ENCODE measurements at regions not wholly inside any gene's neighbourhood (a gene's known extent, or its start where the extent isn't known, plus 50 kb on each side); places are given as distances from the start of the nearest gene placed in this dataset.
"Not testable (repeated sequence)": the region's sequence is repeated elsewhere in the genome, so short reads cannot be mapped to it uniquely, and the experiment has no call there.

DNA sequence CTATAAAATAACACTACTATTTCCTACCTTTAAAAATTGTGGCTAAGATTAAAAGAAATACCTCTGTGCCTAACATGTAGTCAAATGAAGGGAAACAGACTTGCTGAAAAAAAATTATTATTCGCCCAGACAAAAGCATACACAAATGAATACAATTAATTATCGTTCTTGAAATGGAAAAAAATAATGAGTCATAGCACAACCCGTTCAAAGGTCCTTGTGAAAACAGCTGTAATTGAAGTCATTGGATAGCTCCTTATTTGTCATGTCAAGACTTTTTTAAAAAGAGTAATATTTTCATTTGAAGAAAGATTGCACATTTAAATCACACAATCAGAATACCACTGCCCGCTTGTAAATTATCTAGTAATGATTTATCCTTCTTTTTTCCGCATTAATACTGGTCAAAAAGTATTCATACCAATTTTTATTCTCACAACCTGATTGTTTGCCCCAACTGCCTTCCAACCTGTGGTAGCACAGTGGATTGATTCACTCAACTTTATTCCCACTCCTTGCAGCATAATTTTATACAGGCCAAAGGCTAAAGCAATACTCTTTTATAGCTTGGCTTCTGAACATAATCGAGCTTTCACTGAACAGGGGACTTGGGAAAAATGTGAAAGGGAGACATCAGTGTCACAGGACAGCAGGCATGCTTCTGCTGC is 655.2 kb upstream of the MAP3K7 start:
- no peak for DNase-seq

DNA sequence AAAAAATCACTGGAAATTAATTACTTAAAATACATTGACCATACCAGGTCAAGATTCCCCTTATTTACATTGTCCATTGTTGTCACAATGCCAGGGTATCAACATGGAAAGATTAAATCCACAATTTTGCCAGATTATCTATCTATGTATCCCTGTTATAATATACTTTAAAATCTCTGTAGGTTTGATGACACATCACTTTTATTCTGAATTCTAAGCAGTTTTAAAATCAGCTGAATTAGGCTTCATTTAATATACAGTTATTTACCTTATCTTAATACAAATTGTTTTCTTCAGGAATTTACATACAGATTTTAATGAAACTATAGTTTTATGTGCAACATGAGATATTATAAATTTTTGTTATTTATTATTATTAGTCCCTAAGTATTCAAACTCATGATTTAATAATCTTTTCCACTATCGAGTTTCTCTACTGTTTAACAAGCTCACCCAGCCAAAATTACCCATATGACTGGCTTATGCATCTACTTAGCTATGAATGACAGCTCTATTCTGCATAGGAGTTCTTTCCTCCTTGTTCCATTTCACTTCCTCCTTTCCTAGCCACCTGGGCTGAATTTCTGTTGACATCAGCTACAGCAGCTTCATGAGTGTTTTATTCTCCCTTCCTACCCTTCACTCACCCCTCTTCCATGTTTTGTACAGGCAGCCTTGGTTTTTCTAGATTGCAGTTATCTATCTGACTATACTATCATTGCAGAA is 654.2 kb upstream of the MAP3K7 start:
- no peak for DNase-seq

DNA sequence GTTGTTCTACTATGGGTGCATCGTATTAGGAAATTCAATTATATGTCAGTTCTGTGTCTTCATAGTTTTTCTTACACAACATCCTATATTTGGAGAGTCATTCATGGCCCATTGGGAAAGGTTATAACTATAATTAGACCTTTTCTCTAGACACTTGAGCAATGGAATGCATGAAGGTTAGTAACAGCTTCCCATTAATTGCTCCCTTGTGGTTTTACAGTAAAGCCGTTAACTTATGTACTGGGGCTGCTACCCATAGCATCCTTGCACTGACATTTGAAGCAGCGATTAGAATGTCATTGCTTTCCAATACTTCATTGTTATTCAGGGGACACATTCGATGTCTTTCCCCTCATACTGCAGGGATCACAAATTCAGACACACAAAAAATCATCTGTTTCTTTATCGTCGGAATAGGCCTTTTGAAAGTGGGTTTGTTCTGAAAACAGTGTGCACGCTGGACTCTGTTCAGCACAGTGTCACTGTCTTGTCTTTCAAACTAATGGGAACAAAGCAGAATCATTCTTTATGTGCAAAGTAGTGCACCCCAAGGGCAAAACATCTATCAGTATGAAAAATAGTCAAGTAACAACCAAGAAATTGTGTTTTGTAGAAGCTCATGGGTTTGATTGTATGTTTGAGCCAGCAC is 634.3 kb upstream of the MAP3K7 start:
- DNase-seq: no peak

DNA sequence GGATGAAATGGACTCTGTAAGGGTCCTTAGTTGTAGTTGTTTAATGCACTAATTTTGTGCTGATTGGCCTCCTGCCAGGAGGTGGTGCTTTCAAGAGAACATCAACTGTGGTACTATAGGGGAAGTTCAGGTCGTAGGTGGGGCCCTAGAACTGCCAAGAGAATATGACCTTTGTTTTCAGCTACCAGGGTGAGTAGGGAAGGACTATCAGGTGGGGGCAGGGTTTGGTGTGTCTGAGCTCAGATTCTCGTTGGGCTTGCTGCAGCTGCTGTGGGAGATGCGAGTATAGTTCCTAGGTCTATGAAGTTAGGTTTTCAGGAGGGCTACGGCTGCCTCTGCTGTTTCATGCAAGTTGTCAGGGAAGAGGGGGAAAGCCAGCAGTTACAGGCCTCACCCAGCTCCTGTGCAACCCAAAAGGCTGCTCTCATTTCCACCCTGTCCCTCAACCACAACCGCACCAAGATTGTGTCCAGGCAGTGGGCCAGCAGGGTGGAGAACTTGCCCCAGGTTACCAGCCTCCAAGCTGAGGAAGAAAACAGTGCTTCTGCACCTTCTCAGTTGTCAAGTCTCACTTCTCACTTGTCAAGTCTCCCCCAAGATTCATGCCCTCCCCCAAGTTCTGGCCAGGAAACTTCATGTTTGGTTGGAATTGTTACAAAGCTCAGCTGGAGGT is 626.5 kb upstream of the MAP3K7 start:
- no peak for DNase-seq

DNA sequence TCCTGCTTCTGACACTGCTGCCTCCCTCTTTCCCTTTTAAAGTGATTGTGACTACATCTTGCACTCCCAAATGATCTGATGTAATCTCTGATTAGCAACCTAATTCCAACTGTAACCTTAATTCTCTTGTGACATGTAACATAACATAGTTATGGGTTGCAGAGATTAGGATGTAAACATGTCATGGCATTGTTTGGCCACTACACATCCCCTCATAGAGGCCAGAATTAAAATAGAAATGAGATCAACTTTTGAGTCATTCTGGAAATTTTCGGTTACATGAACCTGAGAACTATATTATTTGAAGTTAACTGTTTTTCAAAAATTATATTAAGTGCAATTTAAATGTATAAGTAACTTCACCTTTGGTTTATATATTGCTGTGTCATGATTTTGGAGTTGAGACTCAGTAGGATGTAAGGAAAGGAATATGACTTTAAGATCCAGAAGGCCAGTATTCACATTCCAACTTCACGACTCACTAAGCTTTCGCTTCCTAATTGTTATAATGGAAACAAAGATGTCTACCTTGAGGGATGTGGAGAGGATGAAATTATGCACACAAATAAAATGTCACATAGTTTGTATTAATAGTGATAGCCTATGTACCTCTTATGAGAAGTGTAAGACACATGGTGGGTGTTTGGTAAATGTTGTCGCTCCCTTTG is 611.9 kb upstream of the MAP3K7 start:
- DNase-seq: no peak

DNA sequence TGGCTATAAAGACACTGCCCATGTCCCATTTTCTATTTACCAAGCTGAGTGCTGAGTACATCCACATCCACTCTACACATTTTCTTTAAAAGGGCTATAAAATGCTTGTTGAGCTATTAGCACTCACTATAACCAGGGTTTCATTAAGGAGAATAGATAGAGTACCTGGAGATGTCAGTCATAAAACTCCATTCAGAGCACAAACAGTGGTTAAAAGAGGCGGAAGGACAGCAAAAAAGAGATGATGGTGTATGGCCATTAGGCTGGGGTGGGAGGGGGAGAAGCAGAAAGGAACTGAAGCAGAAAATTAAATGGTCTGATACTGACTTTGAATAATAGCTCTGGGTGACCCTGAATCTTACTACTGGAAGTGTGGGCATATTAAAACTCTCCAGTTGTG is 609.9 kb upstream of the MAP3K7 start:
- DNase-seq: no peak

- no peak for DNase-seq
Measured at GRCh38 chr6:91193446-91193845, 606.6 kb upstream of the MAP3K7 start.

DNA sequence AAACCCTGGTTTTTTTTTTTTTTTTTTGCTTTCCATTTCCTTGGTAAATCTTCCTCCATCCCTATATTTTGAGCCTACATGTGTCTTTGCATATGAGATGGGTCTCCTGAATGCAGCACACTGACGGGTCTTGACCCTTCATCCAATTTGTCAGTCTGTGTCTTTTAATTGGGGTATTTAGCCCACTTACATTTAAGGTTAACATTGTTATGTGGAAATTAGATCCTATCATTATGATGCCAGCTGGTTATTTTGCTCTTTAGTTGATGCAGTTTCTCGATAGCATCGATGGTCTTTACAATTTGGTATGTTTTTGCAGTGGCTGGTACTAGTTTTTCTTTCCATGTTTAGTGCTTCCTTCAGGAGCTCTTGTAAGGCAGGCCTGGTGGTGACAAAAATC is 603.2 kb upstream of the MAP3K7 start:
- not testable (repeated sequence) for DNase-seq

DNA sequence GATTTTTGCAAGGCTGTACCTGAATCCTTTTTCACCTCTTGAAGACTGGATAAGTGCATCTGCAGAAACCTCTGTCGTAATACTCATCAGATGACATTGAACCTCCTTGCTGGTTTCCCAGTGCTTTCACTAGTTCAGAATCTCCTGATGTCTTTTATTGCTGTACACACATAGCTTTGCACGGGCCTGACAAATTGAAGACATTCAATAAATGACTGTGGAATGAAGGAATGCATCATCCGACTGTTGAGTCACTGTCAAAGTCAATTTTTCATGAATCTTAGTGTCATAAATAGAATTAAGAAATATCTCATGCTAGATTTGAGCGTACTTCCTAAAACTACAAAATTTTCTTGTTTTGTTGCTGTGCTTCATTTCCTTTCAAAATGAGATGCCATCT is 598.2 kb upstream of the MAP3K7 start:
- no peak for DNase-seq

DNA sequence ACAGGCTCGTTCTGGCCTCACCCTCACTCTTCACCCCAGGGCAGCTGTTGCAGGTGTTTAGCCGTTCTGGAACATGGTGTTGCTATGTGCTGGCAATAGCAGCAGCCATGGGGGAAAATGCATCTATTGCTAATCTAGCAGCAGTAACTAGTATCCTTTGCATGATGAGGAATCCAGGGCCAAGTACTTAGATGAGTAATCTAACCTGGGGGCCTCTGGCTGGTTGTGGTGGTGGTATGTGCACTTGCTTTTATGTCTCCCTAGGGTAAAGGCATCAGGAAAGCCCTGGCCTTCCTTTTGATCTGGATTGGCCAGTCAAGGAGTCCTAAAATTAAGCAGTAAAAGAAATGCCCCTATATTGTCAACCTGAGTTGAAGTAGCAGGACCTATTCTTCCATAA is 594.5 kb upstream of the MAP3K7 start:
- no peak for DNase-seq

GRCh38 chr6:91173651-91174050 is 586.8 kb upstream of the MAP3K7 start:
- no peak for DNase-seq

- DNase-seq: no peak
Measured at GRCh38 chr6:91173186-91173585, 586.3 kb upstream of the MAP3K7 start.

DNA sequence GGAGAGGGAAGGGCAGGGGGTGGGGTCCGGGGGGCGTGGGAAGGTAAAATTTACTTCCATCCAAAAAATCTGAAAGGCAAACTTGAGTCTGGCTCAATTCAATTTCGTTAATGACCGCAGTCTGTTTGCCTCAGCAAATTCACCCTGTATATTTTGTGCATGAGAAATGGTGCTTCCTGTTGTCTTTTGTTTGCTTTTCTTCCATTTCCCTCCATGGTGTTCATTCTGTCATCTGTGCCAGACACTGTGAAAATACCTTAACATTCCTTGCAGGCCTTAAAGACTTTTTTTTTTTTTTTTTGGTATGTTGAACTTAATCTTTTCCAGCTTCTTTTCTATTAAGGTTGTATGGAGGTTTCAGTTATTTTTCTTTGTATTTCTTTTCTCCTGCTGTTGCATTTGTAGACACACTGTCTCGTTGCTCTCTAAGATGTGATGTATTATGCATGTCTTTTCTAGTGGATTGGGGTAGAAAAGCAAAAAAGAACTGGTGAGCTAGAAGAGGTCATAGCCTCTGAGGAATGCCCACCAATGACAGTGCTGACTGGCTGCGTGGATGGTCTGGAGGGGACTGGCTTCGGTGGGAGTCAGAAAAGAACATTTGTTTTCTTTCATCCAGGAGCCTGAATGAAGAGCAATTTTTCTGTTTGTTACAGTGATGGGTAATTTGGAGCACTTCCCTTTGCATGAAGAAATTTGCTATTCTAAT is 585.0 kb upstream of the MAP3K7 start:
- DNase-seq: no peak

DNA sequence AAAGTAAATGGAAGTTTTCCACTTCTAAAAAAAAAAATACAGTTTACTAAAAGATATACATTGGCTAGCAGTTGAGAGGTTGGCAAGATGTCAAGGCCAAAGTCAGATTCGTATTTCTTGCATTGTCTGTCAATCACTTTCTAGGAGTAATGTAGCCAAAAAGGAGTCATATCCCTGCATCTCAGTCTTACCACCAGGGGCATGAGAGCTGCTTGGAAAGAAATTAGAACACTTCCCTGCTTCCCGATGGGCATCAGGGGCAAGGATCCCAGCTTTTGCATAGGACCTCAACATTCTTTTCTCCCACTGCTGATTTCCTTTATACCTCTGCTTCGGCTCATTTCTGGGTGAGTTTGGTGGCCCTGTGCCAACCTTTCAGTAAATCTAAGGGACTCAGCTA is 581.0 kb upstream of the MAP3K7 start:
- DNase-seq: no peak

- no peak for DNase-seq
Measured at GRCh38 chr6:91166271-91167046, 579.6 kb upstream of the MAP3K7 start.

GRCh38 chr6:91164105-91164504 is 577.2 kb upstream of the MAP3K7 start:
- no peak for DNase-seq

GRCh38 chr6:91161246-91161645 is 574.4 kb upstream of the MAP3K7 start:
- DNase-seq: no peak

GRCh38 chr6:91155129-91155785 is 568.4 kb upstream of the MAP3K7 start:
- no peak for DNase-seq

- no peak for DNase-seq
Measured at GRCh38 chr6:91152824-91153223, 566.0 kb upstream of the MAP3K7 start.

DNA sequence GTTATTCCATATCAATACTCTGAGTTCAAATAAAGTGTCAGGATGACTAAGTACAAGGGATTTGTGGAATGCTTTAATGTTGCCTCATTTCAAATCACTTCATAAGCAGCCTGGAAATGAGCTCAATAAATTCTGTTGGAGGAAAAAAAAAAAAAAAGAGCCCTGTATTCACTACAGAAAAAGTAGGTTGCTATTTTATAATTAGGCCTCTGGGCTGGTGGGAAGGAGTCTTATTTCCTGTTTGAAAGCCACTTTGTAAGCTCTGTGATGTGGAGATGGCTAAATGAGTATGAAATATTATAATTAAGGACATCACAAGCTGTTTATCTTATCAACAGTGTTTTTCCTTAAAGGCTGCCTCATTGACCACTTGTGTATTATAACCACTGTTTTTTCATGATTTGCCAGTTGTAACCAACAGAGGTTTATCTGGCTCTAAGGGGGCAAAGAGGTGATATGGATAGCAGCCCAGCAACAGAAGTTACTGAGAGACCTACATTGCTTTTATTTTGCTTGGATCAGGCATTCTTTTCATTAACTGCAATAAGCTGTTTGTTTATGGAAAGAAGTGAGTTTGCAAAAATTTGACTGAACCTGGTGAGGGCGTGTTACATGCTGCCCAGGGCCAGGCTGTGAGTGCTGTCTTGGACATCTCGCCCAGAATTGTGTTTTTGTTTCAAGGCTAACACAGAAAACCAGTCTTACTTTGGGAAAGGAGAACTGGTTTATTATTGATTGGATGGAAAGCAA is 563.3 kb upstream of the MAP3K7 start:
- no peak for DNase-seq

Measured in activated CD8-positive, alpha-beta memory T cell treated with anti-CD3 and anti-CD28 coated beads for 24 hours (primary cell).